ENCODE measurements at regions not wholly inside any gene's neighbourhood (a gene's known extent, or its start where the extent isn't known, plus 50 kb on each side); places are given as distances from the start of the nearest gene placed in this dataset.

DNA sequence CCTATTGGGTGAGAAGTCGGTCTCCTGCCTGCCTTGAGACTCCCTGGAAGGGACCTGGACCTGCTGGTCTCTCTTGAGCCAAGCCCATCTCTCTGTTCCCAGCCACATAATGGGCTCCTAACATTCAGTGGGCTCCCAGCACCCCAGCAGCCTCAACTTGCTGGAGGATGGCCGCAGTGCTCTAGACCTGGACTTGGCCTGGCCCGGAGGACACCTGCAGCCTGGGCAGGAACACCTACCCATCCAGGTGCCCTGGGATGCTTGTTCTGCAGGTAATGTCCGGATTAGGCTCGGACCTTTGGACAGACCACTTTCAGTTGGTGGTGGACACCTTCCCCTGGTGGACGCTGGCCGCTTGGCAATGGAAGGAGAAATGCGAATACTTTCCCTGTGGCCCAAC, 214.6 kb downstream of the URI1 start:
- no peaks in the 10 kb centered on the region for H4K20me1 ChIP-seq (ENCODE audit: insufficient read depth, poor library complexity, severe bottlenecking)
- no peak overlapping the region for H3K4me2 ChIP-seq
- H3K79me2 ChIP-seq = no peaks in the 10 kb centered on the region
- no peaks in the 10 kb centered on the region for H3K27me3 ChIP-seq
- no peak overlapping the region for H3K27ac ChIP-seq
- no peaks in the 10 kb centered on the region for H3K4me1 ChIP-seq (ENCODE audit: insufficient read depth)
- WGBS (ENCODE audit: low lambda C conversion rate, missing lambda C conversion rate) = 95% methylated on average over 8 of the region's 8 CpGs
- H3K36me3 ChIP-seq (replicated peaks; ENCODE audit: insufficient read depth, low read depth) = no peaks in the 10 kb centered on the region
- DNase-seq (ENCODE audit: low spot score) = no peak
- no peak overlapping the region for H2AFZ ChIP-seq
- H3K9me2 ChIP-seq (replicated peaks; ENCODE audit: insufficient read depth) = no peaks in the 10 kb centered on the region
- no peak overlapping the region for H3K4me3 ChIP-seq
- H3K9me3 ChIP-seq (ENCODE audit: low read depth) = no peaks in the 10 kb centered on the region
- TF ChIP-seq, protein P1, sequence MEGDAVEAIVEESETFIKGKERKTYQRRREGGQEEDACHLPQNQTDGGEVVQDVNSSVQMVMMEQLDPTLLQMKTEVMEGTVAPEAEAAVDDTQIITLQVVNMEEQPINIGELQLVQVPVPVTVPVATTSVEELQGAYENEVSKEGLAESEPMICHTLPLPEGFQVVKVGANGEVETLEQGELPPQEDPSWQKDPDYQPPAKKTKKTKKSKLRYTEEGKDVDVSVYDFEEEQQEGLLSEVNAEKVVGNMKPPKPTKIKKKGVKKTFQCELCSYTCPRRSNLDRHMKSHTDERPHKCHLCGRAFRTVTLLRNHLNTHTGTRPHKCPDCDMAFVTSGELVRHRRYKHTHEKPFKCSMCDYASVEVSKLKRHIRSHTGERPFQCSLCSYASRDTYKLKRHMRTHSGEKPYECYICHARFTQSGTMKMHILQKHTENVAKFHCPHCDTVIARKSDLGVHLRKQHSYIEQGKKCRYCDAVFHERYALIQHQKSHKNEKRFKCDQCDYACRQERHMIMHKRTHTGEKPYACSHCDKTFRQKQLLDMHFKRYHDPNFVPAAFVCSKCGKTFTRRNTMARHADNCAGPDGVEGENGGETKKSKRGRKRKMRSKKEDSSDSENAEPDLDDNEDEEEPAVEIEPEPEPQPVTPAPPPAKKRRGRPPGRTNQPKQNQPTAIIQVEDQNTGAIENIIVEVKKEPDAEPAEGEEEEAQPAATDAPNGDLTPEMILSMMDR (IDR thresholded peaks at IDR 0.05; ENCODE audit: poor library complexity) = no peak
- TF ChIP-seq EZH2 (IDR thresholded peaks at IDR 0.05; ENCODE audit: borderline replicate concordance) = no peak
- no peak for TF ChIP-seq EZH2phosphoT487 (IDR thresholded peaks at IDR 0.05; ENCODE audit: low read depth, severe bottlenecking, unreplicated experiment)

DNA sequence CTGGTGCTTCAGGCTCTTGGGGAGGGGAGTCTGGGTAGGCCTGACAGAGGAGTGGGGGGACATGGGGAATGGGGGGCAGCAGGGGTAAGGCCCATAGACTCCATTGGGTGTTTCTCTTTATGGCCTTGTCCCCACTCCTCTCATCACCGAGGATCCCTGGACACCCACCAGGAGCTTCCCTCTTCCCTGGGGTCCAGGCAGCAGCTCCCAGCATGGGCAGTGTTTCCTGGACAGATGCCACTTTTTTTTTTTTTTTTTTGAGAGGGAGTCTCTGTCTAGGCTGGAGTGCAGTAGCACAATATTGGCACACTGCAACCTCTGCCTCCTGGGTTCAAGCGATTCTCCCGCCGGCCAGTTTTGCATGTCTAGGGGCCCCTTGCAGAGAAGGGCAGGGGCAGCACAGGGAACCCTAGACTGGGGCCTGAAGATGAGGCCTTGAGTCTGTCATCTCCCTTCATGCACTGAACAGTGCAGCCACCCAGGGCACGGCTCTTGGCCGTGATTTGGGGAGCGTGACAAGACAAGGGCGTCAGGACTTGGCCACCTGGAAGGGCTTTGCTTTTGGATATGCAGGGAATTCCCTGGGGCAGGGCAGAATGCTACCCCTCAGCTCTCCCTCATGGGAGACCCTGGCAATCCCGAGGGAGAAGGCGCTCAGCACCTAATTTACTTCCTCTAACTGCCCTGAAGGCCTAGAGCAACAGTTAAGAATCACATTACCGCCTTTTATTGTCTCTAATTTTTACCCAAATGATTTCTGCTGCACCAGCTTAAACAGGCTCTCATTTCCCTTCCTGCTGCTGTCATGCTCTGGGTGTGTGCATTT, 213.9 kb upstream of the ZNF536 start:
- Histone ChIP-seq H3K27ac (no peak overlapping the region), H3K4me1 (ENCODE audit: insufficient read depth) (no peaks in the 10 kb centered on the region), H4K20me1 (ENCODE audit: insufficient read depth, poor library complexity, severe bottlenecking) (no peaks in the 10 kb centered on the region), H3K79me2 (no peaks in the 10 kb centered on the region), H2AFZ (no peak overlapping the region), H3K4me2 (no peak overlapping the region), H3K27me3 (no peaks in the 10 kb centered on the region), H3K36me3 (replicated peaks; ENCODE audit: insufficient read depth, low read depth) (no peaks in the 10 kb centered on the region), H3K9me3 (ENCODE audit: low read depth) (no peaks in the 10 kb centered on the region), H3K9me2 (replicated peaks; ENCODE audit: insufficient read depth) (no peaks in the 10 kb centered on the region), H3K4me3 (no peak overlapping the region)
- DNase-seq (ENCODE audit: low spot score) = no peak
- no peak for TF ChIP-seq EZH2 (IDR thresholded peaks at IDR 0.05; ENCODE audit: borderline replicate concordance)
- TF ChIP-seq EZH2phosphoT487 (IDR thresholded peaks at IDR 0.05; ENCODE audit: low read depth, severe bottlenecking, unreplicated experiment) = no peak
- TF ChIP-seq, protein P1 (IDR thresholded peaks at IDR 0.05; ENCODE audit: poor library complexity) = no peak
- 88% methylated on average over 11 of the region's 11 CpGs for WGBS (ENCODE audit: low lambda C conversion rate, missing lambda C conversion rate)

DNA sequence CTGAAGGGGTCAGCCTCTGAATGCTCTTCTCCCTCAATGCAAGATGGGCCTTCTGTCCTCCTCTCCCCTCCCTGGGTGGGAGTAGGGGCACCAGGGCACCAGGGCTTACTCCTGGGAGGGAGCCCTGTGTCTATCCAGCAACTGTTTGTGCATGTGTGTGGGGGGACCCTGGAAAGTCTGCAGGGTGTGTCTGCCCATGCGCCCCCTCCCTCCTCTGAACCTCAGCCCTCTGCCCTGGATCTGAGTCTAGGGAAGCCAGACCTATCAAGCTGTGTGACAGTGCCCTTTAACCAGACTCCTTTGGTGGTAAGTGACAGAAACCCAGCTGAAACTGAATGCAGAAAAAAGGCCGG, 213.3 kb upstream of the ZNF536 start:
- Histone ChIP-seq H3K9me2 (replicated peaks; ENCODE audit: insufficient read depth) (no peaks in the 10 kb centered on the region), H3K27ac (no peak overlapping the region), H3K9me3 (ENCODE audit: low read depth) (no peaks in the 10 kb centered on the region), H3K79me2 (no peaks in the 10 kb centered on the region), H3K4me3 (no peak overlapping the region), H4K20me1 (ENCODE audit: insufficient read depth, poor library complexity, severe bottlenecking) (no peaks in the 10 kb centered on the region), H3K36me3 (replicated peaks; ENCODE audit: insufficient read depth, low read depth) (no peaks in the 10 kb centered on the region), H3K27me3 (no peaks in the 10 kb centered on the region), H3K4me1 (ENCODE audit: insufficient read depth) (no peaks in the 10 kb centered on the region), H2AFZ (no peak overlapping the region), H3K4me2 (no peak overlapping the region)
- 97% methylated on average over 2 of the region's 2 CpGs for WGBS (ENCODE audit: low lambda C conversion rate, missing lambda C conversion rate)
- TF ChIP-seq, protein P1 (IDR thresholded peaks at IDR 0.05; ENCODE audit: poor library complexity) = no peak
- TF ChIP-seq EZH2 (IDR thresholded peaks at IDR 0.05; ENCODE audit: borderline replicate concordance) (no peak), EZH2phosphoT487 (IDR thresholded peaks at IDR 0.05; ENCODE audit: low read depth, severe bottlenecking, unreplicated experiment) (no peak)
- no peak for DNase-seq (ENCODE audit: low spot score)
